EL (cell line): ENCODE measurements at regions not wholly inside any gene's neighbourhood (a gene's known extent, or its start where the extent isn't known, plus 50 kb on each side); places are given as distances from the start of the nearest gene placed in this dataset.

Experiments used
- DNase-seq: peaks from one replicate; pipeline ENCODE4 v3.0.0-alpha.2; 2016

GRCh38 chr16:26993511-26993910 lies 73.2 kb upstream of the C16orf82 start:
- peak; percentile 31 for DNase-seq

DNA sequence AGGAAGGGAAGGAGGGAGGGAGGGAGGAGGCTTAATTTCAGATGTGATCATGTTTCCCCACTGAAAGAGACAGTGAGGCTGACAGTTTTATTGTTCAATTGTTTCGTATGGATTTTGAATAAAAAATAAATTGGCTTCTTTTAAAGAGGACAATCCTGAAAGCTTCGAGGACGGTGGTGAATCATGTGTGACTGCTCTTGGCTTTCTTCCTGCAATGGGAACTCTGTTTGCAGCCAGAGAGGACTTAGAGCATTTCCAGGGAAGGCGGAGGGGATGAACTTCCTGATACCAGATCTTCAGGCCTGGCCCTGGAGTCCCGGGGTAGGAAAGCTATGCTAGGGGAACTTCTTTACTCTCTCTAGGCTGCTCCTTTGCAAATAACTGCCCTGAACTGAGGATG lies 72.8 kb upstream of the C16orf82 start:
- DNase-seq, result peak; percentile 59

- no peak for DNase-seq
Measured at GRCh38 chr16:26995522-26995921, 71.2 kb upstream of the C16orf82 start.

- no peak for DNase-seq
Measured at GRCh38 chr16:27005386-27005785, 61.3 kb upstream of the C16orf82 start.
